ENCODE measurements at regions not wholly inside any gene's neighbourhood (a gene's known extent, or its start where the extent isn't known, plus 50 kb on each side); places are given as distances from the start of the nearest gene placed in this dataset.

DNA sequence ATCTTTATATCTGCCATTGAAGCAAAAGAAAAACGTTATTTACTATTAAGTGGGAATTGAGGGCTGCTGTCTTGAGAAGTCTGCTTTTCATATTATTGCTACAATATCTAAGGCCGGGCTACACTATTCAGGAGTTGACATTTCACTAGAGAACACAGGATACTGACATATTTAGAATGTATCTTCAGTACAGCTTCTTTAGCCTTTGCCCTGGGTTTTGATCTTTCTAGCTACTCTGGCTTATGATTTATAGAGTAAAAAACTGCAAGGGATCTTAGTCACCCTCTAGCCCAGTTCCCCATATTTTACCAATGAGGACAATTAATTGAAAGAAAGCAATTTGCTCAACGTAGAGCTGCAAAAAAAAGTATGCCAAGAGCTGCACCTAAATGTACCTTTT lies 307.4 kb upstream of the DPPA4 start:
- no peak for TF ChIP-seq CTCF (conservative IDR thresholded peaks at IDR 0.05)
- TF ChIP-seq ZFX (IDR thresholded peaks at IDR 0.05): no peak
